NT2/D1 (cell line): ENCODE measurements at regions not wholly inside any gene's neighbourhood (a gene's known extent, or its start where the extent isn't known, plus 50 kb on each side); places are given as distances from the start of the nearest gene placed in this dataset.

Experiments
- DNase-seq: peaks from one replicate; pipeline ENCODE4 v3.0.0-alpha.2; 2011; ENCODE audit warnings: low read depth, low spot score
- H3K27me3 ChIP-seq: 2 replicates; pipeline ENCODE4 v1.6.0; 2011; ENCODE audit warnings: mild to moderate bottlenecking; ENCODE audit not compliant: insufficient read length, insufficient read depth
- H3K36me3 ChIP-seq: 2 replicates; pipeline ENCODE4 v1.6.1; 2011; ENCODE audit warnings: mild to moderate bottlenecking, low read length, mixed read lengths; ENCODE audit not compliant: insufficient read depth, insufficient read length
- H3K4me1 ChIP-seq: 2 replicates; pipeline ENCODE4 v1.5.1; 2011; ENCODE audit not compliant: insufficient read depth, insufficient read length
- H3K4me3 ChIP-seq: 2 replicates; pipeline ENCODE4 v1.5.1; 2011; ENCODE audit warnings: low read depth; ENCODE audit not compliant: insufficient read length
- H3K9ac ChIP-seq: 2 replicates; pipeline ENCODE4 v1.6.0; 2011; ENCODE audit warnings: low read depth; ENCODE audit not compliant: insufficient read length
- H3K9me3 ChIP-seq: 2 replicates; pipeline ENCODE4 v1.5.1; 2011; ENCODE audit warnings: mild to moderate bottlenecking, low read length; ENCODE audit not compliant: insufficient read depth
- SUZ12 ChIP-seq: IDR thresholded peaks from 2 replicates; pipeline ENCODE4 v1.6.1; 2011; ENCODE audit not compliant: insufficient read length, insufficient read depth; ENCODE audit errors: extremely low read depth
- YY1 ChIP-seq: IDR thresholded peaks from 2 replicates; pipeline ENCODE4 v1.6.1; 2011; ENCODE audit not compliant: insufficient read length, insufficient read depth
- ZNF274 ChIP-seq: IDR thresholded peaks from 2 replicates; pipeline ENCODE4 v1.6.1; 2011; ENCODE audit warnings: mild to moderate bottlenecking, low read depth, low read length

GRCh38 chr6:166786704-166787293 is 159.7 kb upstream of the RPS6KA2 start:
- no peak for DNase-seq
- no peaks in the 10 kb centered on the region for H3K9me3 ChIP-seq
- peaks cover 2% of the 10 kb centered on the region for H3K4me1 ChIP-seq
- TF ChIP-seq SUZ12 (no peak), ZNF274 (no peak), YY1 (no peak)
- no peak overlapping the region for H3K4me3 ChIP-seq
- no peaks in the 10 kb centered on the region for H3K27me3 ChIP-seq
- no peaks in the 10 kb centered on the region for H3K36me3 ChIP-seq
- no peak overlapping the region for H3K9ac ChIP-seq

- no peaks in the 10 kb centered on the region for H3K36me3 ChIP-seq
- H3K9me3 ChIP-seq = no peaks in the 10 kb centered on the region
- no peak overlapping the region for H3K9ac ChIP-seq
- peaks cover 2% of the 10 kb centered on the region for H3K4me1 ChIP-seq
- TF ChIP-seq YY1 = no peak
- TF ChIP-seq SUZ12 = no peak
- TF ChIP-seq ZNF274 = no peak
- H3K27me3 ChIP-seq = no peaks in the 10 kb centered on the region
- no peak overlapping the region for H3K4me3 ChIP-seq
- no peak for DNase-seq
These were observed 158.1 kb upstream of the RPS6KA2 start for GRCh38 chr6:166785131-166785530.

- no peak for TF ChIP-seq SUZ12
- TF ChIP-seq ZNF274 = no peak
- no peaks in the 10 kb centered on the region for H3K9me3 ChIP-seq
- no peak overlapping the region for H3K9ac ChIP-seq
- no peak for DNase-seq
- H3K4me3 ChIP-seq = no peak overlapping the region
- no peaks in the 10 kb centered on the region for H3K27me3 ChIP-seq
- peaks cover 2% of the 10 kb centered on the region for H3K4me1 ChIP-seq
- no peaks in the 10 kb centered on the region for H3K36me3 ChIP-seq
These were observed 157.6 kb upstream of the RPS6KA2 start for GRCh38 chr6:166784691-166785090.

- no peaks in the 10 kb centered on the region for H3K27me3 ChIP-seq
- no peaks in the 10 kb centered on the region for H3K36me3 ChIP-seq
- no peak overlapping the region for H3K9ac ChIP-seq
- no peak overlapping the region for H3K4me3 ChIP-seq
- no peaks in the 10 kb centered on the region for H3K9me3 ChIP-seq
- no peak for TF ChIP-seq SUZ12
- no peak for TF ChIP-seq YY1
- no peak for TF ChIP-seq ZNF274
- peaks cover 2% of the 10 kb centered on the region for H3K4me1 ChIP-seq
- DNase-seq = no peak
These were observed 155.5 kb upstream of the RPS6KA2 start for GRCh38 chr6:166782520-166782919.

GRCh38 chr6:166781331-166781730 is 154.3 kb upstream of the RPS6KA2 start:
- Histone ChIP-seq H3K4me1 (peaks cover 2% of the 10 kb centered on the region), H3K9me3 (no peaks in the 10 kb centered on the region), H3K9ac (no peak overlapping the region), H3K36me3 (no peaks in the 10 kb centered on the region), H3K27me3 (no peaks in the 10 kb centered on the region), H3K4me3 (no peak overlapping the region)
- TF ChIP-seq ZNF274 = no peak
- DNase-seq = no peak

DNA sequence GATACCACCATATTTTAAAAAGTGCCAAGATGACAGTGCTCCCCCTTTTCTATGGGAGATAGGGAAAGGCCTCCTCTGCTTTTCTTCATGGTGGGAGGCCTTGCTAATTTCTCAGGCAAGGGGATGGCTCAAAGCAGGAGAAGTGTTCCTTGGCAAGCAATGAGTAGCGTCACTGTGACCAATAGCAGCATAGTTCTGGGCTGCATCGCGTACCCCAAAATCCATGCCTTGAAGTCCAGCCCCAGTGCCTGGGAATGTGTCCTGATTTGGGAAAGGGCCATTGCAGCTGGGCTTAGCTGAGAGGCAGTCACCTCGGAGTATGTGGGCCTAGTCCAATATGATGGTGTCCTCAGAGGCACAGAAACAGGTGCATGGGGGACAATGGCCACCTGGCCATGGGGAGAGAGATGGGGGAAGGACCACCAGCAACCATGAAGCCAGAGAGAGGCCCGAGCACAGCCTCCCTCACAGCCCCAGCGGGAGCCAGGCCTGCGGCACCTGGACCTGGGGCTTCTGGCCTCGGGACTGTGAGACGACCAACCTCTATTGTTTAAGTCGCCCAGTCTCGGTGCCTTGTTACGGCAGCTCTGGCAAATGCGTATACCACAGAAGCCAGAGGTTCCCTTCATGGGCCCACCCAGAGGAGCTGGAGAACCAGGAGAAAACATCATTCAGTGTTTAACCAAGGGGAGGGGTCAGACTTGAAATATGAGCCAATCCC is 153.1 kb upstream of the RPS6KA2 start:
- no peaks in the 10 kb centered on the region for H3K36me3 ChIP-seq
- TF ChIP-seq ZNF274 = no peak
- no peak for TF ChIP-seq SUZ12
- no peak for TF ChIP-seq YY1
- peaks cover 2% of the 10 kb centered on the region for H3K4me1 ChIP-seq
- H3K9ac ChIP-seq = no peak overlapping the region
- no peaks in the 10 kb centered on the region for H3K27me3 ChIP-seq
- DNase-seq = no peak
- no peak overlapping the region for H3K4me3 ChIP-seq
- H3K9me3 ChIP-seq = no peaks in the 10 kb centered on the region

- Histone ChIP-seq H3K36me3 (no peaks in the 10 kb centered on the region), H3K9ac (no peak overlapping the region), H3K27me3 (no peaks in the 10 kb centered on the region), H3K4me1 (peaks cover 2% of the 10 kb centered on the region), H3K4me3 (no peak overlapping the region), H3K9me3 (no peaks in the 10 kb centered on the region)
- TF ChIP-seq YY1 (no peak), ZNF274 (no peak), SUZ12 (no peak)
- no peak for DNase-seq
These were observed 152.3 kb upstream of the RPS6KA2 start for GRCh38 chr6:166779381-166779780.

- TF ChIP-seq SUZ12 = no peak
- no peak for TF ChIP-seq ZNF274
- no peak for TF ChIP-seq YY1
- H3K36me3 ChIP-seq = no peaks in the 10 kb centered on the region
- H3K4me1 ChIP-seq = peaks cover 2% of the 10 kb centered on the region
- no peak for DNase-seq
- no peak overlapping the region for H3K9ac ChIP-seq
- H3K27me3 ChIP-seq = no peaks in the 10 kb centered on the region
- no peak overlapping the region for H3K4me3 ChIP-seq
- H3K9me3 ChIP-seq = no peaks in the 10 kb centered on the region
These were observed 151.7 kb upstream of the RPS6KA2 start for GRCh38 chr6:166778776-166779175.
